CD14-positive monocyte (primary cell): ENCODE measurements at regions not wholly inside any gene's neighbourhood (a gene's known extent, or its start where the extent isn't known, plus 50 kb on each side); places are given as distances from the start of the nearest gene placed in this dataset.

ENCODE experiments used
- DNase-seq, 3 donors: peaks; one replicate each; pipeline ENCODE4 v3.0.0-alpha.2; 2011 to 2022
- H2AFZ ChIP-seq: 2 replicates; pipeline ENCODE4 v1.6.0; 2012; ENCODE audit warnings: mild to moderate bottlenecking, low read depth, low read length, inconsistent platforms; ENCODE audit not compliant: insufficient read depth, poor library complexity, severe bottlenecking
- H3K27ac ChIP-seq, 2 donors: 1 replicate in 1 of 2; 2 replicates in 1 of 2; pipeline ENCODE4 v1.5.1; 2012 to 2013; ENCODE audit warnings: low read length in 2 of 2, control low read depth in 1 of 2, inconsistent platforms in 1 of 2, low read depth in 1 of 2, mild to moderate bottlenecking in 1 of 2
- H3K27me3 ChIP-seq, 2 donors: one replicate each; pipeline versions ENCODE4 v1.6.0 to v1.6.1; 2011 to 2013; ENCODE audit warnings: low read length in 2 of 2; ENCODE audit not compliant: control insufficient read depth in 2 of 2, insufficient read depth in 2 of 2
- H3K36me3 ChIP-seq, 2 donors: replicated peaks in 1 of 2; 1 replicate in 1 of 2; 2 replicates in 1 of 2; pipeline versions ENCODE4 v1.5.1 to v1.6.1; 2012 to 2013; ENCODE audit warnings: low read length in 2 of 2, control low read depth in 1 of 2, inconsistent platforms in 1 of 2, mild to moderate bottlenecking in 1 of 2; ENCODE audit not compliant: insufficient read depth in 2 of 2, control insufficient read depth in 1 of 2
- H3K4me1 ChIP-seq, 2 donors: 1 replicate in 1 of 2; 2 replicates in 1 of 2; pipeline versions ENCODE4 v1.5.1 to v1.6.1; 2012 to 2013; ENCODE audit warnings: low read length in 2 of 2, control low read depth in 1 of 2, inconsistent platforms in 1 of 2, mild to moderate bottlenecking in 1 of 2, moderate library complexity in 1 of 2; ENCODE audit not compliant: insufficient read depth in 2 of 2, control insufficient read depth in 1 of 2
- H3K4me2 ChIP-seq: replicated peaks from 2 replicates; pipeline ENCODE3; 2012; ENCODE audit warnings: low read length, moderate library complexity, mild to moderate bottlenecking; ENCODE audit not compliant: poor library complexity, severe bottlenecking; ENCODE audit errors: extremely low read depth
- H3K4me3 ChIP-seq, 3 experiments: fragments of 200-600 bp in 1 of 3; sonication (generic) in 1 of 3; replicated peaks in 1 of 3; 1 replicate in 2 of 3; 2 replicates in 1 of 3; pipeline ENCODE4 v1.5.1; 2011 to 2013; ENCODE audit warnings: low read length in 3 of 3, mild to moderate bottlenecking in 3 of 3, control low read depth in 2 of 3, low read depth in 2 of 3, inconsistent platforms in 1 of 3, moderate library complexity in 1 of 3
- H3K79me2 ChIP-seq: 2 replicates; pipeline ENCODE4 v1.6.0; 2012; ENCODE audit warnings: mild to moderate bottlenecking, control low read depth, inconsistent platforms, low read length, moderate library complexity; ENCODE audit not compliant: insufficient read depth
- H3K9ac ChIP-seq: 2 replicates; pipeline ENCODE4 v1.6.0; 2017; ENCODE audit warnings: low read length, mild to moderate bottlenecking; ENCODE audit not compliant: insufficient read depth, poor library complexity, severe bottlenecking
- H3K9me3 ChIP-seq, 2 donors: replicated peaks in 1 of 2; 1 replicate in 1 of 2; 2 replicates in 1 of 2; pipeline versions ENCODE4 v1.5.1 to v1.6.1; 2012 to 2013; ENCODE audit warnings: low read length in 2 of 2, control low read depth in 1 of 2; ENCODE audit not compliant: control insufficient read depth in 1 of 2, insufficient read depth in 1 of 2
- H4K20me1 ChIP-seq: 2 replicates; pipeline ENCODE4 v1.6.0; 2012; ENCODE audit warnings: mild to moderate bottlenecking, low read length, control low read depth, moderate library complexity; ENCODE audit not compliant: insufficient read depth
- H3K27ac Mint-ChIP-seq, 7 donors: one replicate each; pipeline ENCODE4 v1.8.0; 2020; ENCODE audit warnings: mild to moderate bottlenecking in 7 of 7, mixed read lengths in 7 of 7, moderate library complexity in 6 of 7, inconsistent platforms in 2 of 7
- H3K27me3 Mint-ChIP-seq, 3 donors: one replicate each; pipeline ENCODE4 v1.8.0; 2021 to 2022; ENCODE audit warnings: low read depth in 3 of 3, mild to moderate bottlenecking in 3 of 3, mixed read lengths in 3 of 3, moderate library complexity in 3 of 3, inconsistent platforms in 1 of 3
- H3K36me3 Mint-ChIP-seq, 2 donors: one replicate each; pipeline ENCODE4 v1.8.0; 2020; ENCODE audit warnings: mixed read lengths in 2 of 2, inconsistent platforms in 1 of 2, mild to moderate bottlenecking in 1 of 2
- H3K4me1 Mint-ChIP-seq: one replicate; pipeline ENCODE4 v1.8.0; 2020; ENCODE audit warnings: mild to moderate bottlenecking, mixed read lengths
- H3K4me3 Mint-ChIP-seq, 2 donors: one replicate each; pipeline ENCODE4 v1.8.0; 2020; ENCODE audit warnings: mild to moderate bottlenecking in 2 of 2, mixed read lengths in 2 of 2, moderate library complexity in 1 of 2
- H3K9me3 Mint-ChIP-seq, 7 donors: one replicate each; pipeline ENCODE4 v1.8.0; 2020 to 2022; ENCODE audit warnings: mixed read lengths in 7 of 7, mild to moderate bottlenecking in 6 of 7, moderate library complexity in 6 of 7, inconsistent platforms in 2 of 7
- WGBS: methylation state at CpG from one replicate; pipeline ENCODE4 v1.1.5; 2013; ENCODE audit warnings: missing lambda C conversion rate; ENCODE audit not compliant: insufficient coverage; 5-methylcytosine and 5-hydroxymethylcytosine counted together
- intact Hi-C, 2 donors: fragments of 100-400 bp; cut with micrococcal nuclease; formaldehyde crosslinking; loops; one replicate each; pipeline versions ENCODE4 v1.15.0 to v1.15.1; 2023
- TF ChIP-seq, protein P1 (sequence below): fragments of 200-600 bp; IDR thresholded peaks from one replicate; pipeline ENCODE4 v1.8.0; 2022; ENCODE audit warnings: antibody characterized with exemption, mild to moderate bottlenecking

DNA sequence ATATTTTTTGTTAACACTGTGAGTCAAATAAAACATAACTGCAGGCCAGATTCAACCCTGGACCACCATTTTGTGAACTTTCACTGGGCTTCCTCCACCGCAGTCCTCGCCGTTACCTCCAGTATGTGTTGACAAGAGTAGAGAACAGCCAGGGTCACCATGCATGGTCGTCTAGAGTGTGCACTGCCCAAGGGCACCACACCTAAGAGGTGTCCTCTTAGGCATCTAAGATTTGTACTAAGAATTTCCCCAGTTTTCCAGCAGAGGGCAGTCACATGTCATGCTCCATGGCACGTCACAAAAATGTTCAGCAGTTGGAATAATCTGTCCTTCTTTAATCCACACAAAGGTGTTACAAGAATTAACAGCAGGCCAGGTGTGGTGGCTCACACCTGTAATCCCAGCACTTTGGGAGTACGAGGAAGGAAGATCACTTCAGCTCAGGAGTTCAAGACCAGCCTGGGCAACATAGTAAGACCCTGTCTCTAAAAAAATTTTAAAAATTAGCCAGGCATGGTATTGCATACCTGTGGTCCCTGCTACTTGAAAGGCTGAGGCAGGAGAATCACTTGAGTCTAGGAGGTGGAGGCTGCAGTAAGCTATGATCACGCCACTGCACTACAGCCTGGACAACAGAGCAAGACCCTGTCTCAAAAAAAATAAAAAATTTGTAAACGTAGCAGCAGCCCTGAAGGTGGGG lies 71.2 kb upstream of the FOXK1 start:
- H3K4me2 ChIP-seq: no peak overlapping the region
- H3K27ac ChIP-seq: no peak overlapping the region
- no peak overlapping the region for H3K4me3 Mint-ChIP-seq
- WGBS: 51% methylated on average over 8 of the region's 8 CpGs
- no peak overlapping the region for H3K9ac ChIP-seq
- no peaks in the 10 kb centered on the region for H4K20me1 ChIP-seq
- H3K4me1 ChIP-seq: peaks cover 19 to 21% of the 10 kb centered on the region in 2 donors
- H3K36me3 ChIP-seq: no peaks in the 10 kb centered on the region
- H3K4me1 Mint-ChIP-seq: peaks cover 20% of the 10 kb centered on the region
- no peaks in the 10 kb centered on the region for H3K36me3 Mint-ChIP-seq
- no peak overlapping the region for H2AFZ ChIP-seq
- H3K79me2 ChIP-seq: no peaks in the 10 kb centered on the region
- no peaks in the 10 kb centered on the region for H3K27me3 ChIP-seq
- TF ChIP-seq, protein P1, sequence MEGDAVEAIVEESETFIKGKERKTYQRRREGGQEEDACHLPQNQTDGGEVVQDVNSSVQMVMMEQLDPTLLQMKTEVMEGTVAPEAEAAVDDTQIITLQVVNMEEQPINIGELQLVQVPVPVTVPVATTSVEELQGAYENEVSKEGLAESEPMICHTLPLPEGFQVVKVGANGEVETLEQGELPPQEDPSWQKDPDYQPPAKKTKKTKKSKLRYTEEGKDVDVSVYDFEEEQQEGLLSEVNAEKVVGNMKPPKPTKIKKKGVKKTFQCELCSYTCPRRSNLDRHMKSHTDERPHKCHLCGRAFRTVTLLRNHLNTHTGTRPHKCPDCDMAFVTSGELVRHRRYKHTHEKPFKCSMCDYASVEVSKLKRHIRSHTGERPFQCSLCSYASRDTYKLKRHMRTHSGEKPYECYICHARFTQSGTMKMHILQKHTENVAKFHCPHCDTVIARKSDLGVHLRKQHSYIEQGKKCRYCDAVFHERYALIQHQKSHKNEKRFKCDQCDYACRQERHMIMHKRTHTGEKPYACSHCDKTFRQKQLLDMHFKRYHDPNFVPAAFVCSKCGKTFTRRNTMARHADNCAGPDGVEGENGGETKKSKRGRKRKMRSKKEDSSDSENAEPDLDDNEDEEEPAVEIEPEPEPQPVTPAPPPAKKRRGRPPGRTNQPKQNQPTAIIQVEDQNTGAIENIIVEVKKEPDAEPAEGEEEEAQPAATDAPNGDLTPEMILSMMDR: peak; percentile 91
- no peak overlapping the region for H3K4me3 ChIP-seq
- H3K9me3 Mint-ChIP-seq: no peaks in the 10 kb centered on the region
- intact Hi-C loops: loop anchor here (1.0 to 10.0 kb wide), 2 partner anchors 144 kb away; no protein-coding TSS in a partner anchor
- H3K27ac Mint-ChIP-seq: no peak overlapping the region
- peak; percentile 49 to 67 (median 60) for DNase-seq
- peaks cover 0 to 7% (median 4%) of the 10 kb centered on the region in 3 donors for H3K27me3 Mint-ChIP-seq
- no peaks in the 10 kb centered on the region for H3K9me3 ChIP-seq

DNA sequence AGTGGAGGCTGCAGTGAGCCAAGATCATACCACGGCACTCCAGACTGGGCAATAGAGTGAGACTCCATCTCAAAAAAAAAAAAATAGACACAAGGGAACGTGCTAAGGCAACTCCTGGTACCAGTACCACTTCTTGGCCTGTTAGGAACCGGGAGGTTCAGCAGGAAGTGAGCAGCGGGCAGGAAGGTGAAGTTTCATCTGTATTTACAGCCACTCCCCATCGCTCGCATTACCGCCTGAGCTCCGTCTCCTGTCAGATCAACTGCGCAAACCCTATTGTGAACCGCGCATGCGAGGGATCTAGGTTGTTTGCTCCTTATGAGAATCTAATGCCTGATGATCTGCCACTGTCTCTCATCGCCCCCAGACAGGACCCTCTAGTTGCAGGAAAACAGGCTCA lies 69.9 kb upstream of the FOXK1 start:
- no peaks in the 10 kb centered on the region for H3K79me2 ChIP-seq
- Mint-ChIP-seq H3K4me3 (no peak overlapping the region), H3K9me3 (no peaks in the 10 kb centered on the region), H3K36me3 (no peaks in the 10 kb centered on the region), H3K27ac (no peak overlapping the region), H3K27me3 (peaks cover 0 to 7% (median 1%) of the 10 kb centered on the region in 3 donors), H3K4me1 (peaks cover 20% of the 10 kb centered on the region)
- H2AFZ ChIP-seq: no peak overlapping the region
- H3K27ac ChIP-seq: no peak overlapping the region
- no peaks in the 10 kb centered on the region for H3K36me3 ChIP-seq
- TF ChIP-seq, protein P1: no peak
- no peak for DNase-seq
- H3K27me3 ChIP-seq: no peaks in the 10 kb centered on the region
- 82% methylated on average over 11 of the region's 13 CpGs for WGBS
- H4K20me1 ChIP-seq: no peaks in the 10 kb centered on the region
- peaks cover 19 to 21% of the 10 kb centered on the region in 2 donors for H3K4me1 ChIP-seq
- intact Hi-C loops: loop anchor here in 1 of 2 donors (10.0 kb wide), 1 partner anchor 143 kb away; no protein-coding TSS in a partner anchor
- H3K4me2 ChIP-seq: peak overlapping the region; percentile 83
- no peak overlapping the region for H3K4me3 ChIP-seq
- no peak overlapping the region for H3K9ac ChIP-seq
- no peaks in the 10 kb centered on the region for H3K9me3 ChIP-seq
